ENCODE measurements at regions not wholly inside any gene's neighbourhood (a gene's known extent, or its start where the extent isn't known, plus 50 kb on each side); places are given as distances from the start of the nearest gene placed in this dataset.

GRCh38 chr19:29016926-29017760 lies 195.8 kb downstream of the UQCRFS1 start:
- no peaks in the 10 kb centered on the region for H3K4me1 Mint-ChIP-seq (ENCODE audit: unreplicated experiment)
- H3K4me3 Mint-ChIP-seq (ENCODE audit: unreplicated experiment), result no peak overlapping the region
- H3K9me3 Mint-ChIP-seq (ENCODE audit: unreplicated experiment), result no peaks in the 10 kb centered on the region
- no peak for DNase-seq (ENCODE audit: low spot score)
- H3K27me3 Mint-ChIP-seq (ENCODE audit: unreplicated experiment), result peaks cover 2% of the 10 kb centered on the region
- TF ChIP-seq, protein P1, sequence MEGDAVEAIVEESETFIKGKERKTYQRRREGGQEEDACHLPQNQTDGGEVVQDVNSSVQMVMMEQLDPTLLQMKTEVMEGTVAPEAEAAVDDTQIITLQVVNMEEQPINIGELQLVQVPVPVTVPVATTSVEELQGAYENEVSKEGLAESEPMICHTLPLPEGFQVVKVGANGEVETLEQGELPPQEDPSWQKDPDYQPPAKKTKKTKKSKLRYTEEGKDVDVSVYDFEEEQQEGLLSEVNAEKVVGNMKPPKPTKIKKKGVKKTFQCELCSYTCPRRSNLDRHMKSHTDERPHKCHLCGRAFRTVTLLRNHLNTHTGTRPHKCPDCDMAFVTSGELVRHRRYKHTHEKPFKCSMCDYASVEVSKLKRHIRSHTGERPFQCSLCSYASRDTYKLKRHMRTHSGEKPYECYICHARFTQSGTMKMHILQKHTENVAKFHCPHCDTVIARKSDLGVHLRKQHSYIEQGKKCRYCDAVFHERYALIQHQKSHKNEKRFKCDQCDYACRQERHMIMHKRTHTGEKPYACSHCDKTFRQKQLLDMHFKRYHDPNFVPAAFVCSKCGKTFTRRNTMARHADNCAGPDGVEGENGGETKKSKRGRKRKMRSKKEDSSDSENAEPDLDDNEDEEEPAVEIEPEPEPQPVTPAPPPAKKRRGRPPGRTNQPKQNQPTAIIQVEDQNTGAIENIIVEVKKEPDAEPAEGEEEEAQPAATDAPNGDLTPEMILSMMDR (IDR thresholded peaks at IDR 0.05; ENCODE audit: unreplicated experiment), result no peak
- no peak overlapping the region for H3K27ac Mint-ChIP-seq (ENCODE audit: unreplicated experiment)
- no peaks in the 10 kb centered on the region for H3K36me3 Mint-ChIP-seq (ENCODE audit: low read depth, unreplicated experiment)

- TF ChIP-seq, protein P1 (IDR thresholded peaks at IDR 0.05; ENCODE audit: unreplicated experiment), result no peak
- H3K27me3 Mint-ChIP-seq (ENCODE audit: unreplicated experiment), result peaks cover 2% of the 10 kb centered on the region
- no peaks in the 10 kb centered on the region for H3K36me3 Mint-ChIP-seq (ENCODE audit: low read depth, unreplicated experiment)
- no peak overlapping the region for H3K27ac Mint-ChIP-seq (ENCODE audit: unreplicated experiment)
- no peaks in the 10 kb centered on the region for H3K4me1 Mint-ChIP-seq (ENCODE audit: unreplicated experiment)
- no peak overlapping the region for H3K4me3 Mint-ChIP-seq (ENCODE audit: unreplicated experiment)
- DNase-seq (ENCODE audit: low spot score), result no peak
- no peaks in the 10 kb centered on the region for H3K9me3 Mint-ChIP-seq (ENCODE audit: unreplicated experiment)
Measured at GRCh38 chr19:29016353-29016752, 196.6 kb downstream of the UQCRFS1 start.

DNA sequence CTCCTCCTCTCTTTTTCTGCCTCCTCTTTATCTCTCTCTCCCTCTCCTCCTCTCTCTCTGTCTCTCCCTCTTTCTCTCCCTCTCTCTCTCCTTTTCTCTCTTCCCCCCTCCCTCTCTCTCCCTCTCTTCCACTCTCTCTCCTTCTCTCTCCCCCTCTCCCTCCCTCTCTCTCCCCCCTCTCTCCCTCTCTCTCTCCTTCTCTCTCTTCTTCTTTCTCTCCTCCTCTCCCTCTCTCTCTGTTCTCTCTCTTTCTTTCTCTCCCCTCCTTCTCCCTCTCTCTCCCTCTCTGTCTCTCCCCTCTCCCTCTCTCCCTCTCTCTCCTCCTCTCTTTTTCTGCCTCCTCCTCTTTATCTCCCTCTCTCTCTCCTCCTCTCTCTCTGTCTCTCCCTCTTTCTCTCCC lies 197.4 kb downstream of the UQCRFS1 start:
- no peaks in the 10 kb centered on the region for H3K4me1 Mint-ChIP-seq (ENCODE audit: unreplicated experiment)
- no peak overlapping the region for H3K4me3 Mint-ChIP-seq (ENCODE audit: unreplicated experiment)
- no peak for DNase-seq (ENCODE audit: low spot score)
- no peaks in the 10 kb centered on the region for H3K9me3 Mint-ChIP-seq (ENCODE audit: unreplicated experiment)
- TF ChIP-seq, protein P1 (IDR thresholded peaks at IDR 0.05; ENCODE audit: unreplicated experiment), result no peak
- H3K27ac Mint-ChIP-seq (ENCODE audit: unreplicated experiment), result no peak overlapping the region
- peaks cover 2% of the 10 kb centered on the region for H3K27me3 Mint-ChIP-seq (ENCODE audit: unreplicated experiment)
- H3K36me3 Mint-ChIP-seq (ENCODE audit: low read depth, unreplicated experiment), result no peaks in the 10 kb centered on the region

DNA sequence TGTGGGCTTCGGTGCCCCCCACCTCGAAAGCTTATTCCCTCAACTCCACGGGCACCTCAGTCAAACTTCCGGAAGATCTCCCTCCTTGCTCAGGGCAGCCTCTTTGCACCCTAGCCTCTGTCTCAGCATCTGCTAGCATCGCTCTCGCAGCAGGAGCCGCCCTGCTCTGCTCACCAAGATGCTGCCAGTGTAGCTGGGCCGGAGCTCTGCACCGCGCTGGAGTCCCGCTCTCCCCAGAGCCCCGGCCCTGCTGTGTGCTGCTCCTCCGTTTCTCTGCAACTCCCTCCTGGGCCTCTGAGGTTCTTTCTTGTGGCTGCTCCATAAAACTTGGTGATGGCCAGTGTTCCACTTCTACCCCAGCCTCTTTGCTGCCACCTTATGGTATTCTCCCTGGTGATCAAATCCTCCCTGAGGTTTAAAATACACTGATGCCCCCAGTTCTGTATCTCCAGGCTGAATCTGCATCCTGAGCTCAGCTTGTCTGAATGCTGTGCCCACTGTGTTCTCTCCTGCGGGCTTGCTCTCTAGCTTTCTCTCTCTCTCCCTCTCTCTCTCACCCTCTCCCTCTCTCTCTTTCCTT lies 198.0 kb downstream of the UQCRFS1 start:
- no peaks in the 10 kb centered on the region for H3K36me3 Mint-ChIP-seq (ENCODE audit: low read depth, unreplicated experiment)
- no peak overlapping the region for H3K4me3 Mint-ChIP-seq (ENCODE audit: unreplicated experiment)
- H3K27ac Mint-ChIP-seq (ENCODE audit: unreplicated experiment), result no peak overlapping the region
- TF ChIP-seq, protein P1 (IDR thresholded peaks at IDR 0.05; ENCODE audit: unreplicated experiment), result no peak
- H3K4me1 Mint-ChIP-seq (ENCODE audit: unreplicated experiment), result no peaks in the 10 kb centered on the region
- peaks cover 2% of the 10 kb centered on the region for H3K27me3 Mint-ChIP-seq (ENCODE audit: unreplicated experiment)
- DNase-seq (ENCODE audit: low spot score), result no peak
- H3K9me3 Mint-ChIP-seq (ENCODE audit: unreplicated experiment), result no peaks in the 10 kb centered on the region

- no peaks in the 10 kb centered on the region for H3K9me3 Mint-ChIP-seq (ENCODE audit: unreplicated experiment)
- H3K4me1 Mint-ChIP-seq (ENCODE audit: unreplicated experiment), result no peaks in the 10 kb centered on the region
- TF ChIP-seq, protein P1 (IDR thresholded peaks at IDR 0.05; ENCODE audit: unreplicated experiment), result no peak
- no peak for DNase-seq (ENCODE audit: low spot score)
- no peaks in the 10 kb centered on the region for H3K36me3 Mint-ChIP-seq (ENCODE audit: low read depth, unreplicated experiment)
- no peak overlapping the region for H3K27ac Mint-ChIP-seq (ENCODE audit: unreplicated experiment)
- H3K4me3 Mint-ChIP-seq (ENCODE audit: unreplicated experiment), result no peak overlapping the region
- H3K27me3 Mint-ChIP-seq (ENCODE audit: unreplicated experiment), result peaks cover 2% of the 10 kb centered on the region
Measured at GRCh38 chr19:29013988-29014387, 199.0 kb downstream of the UQCRFS1 start.
